ENCODE measurements at regions not wholly inside any gene's neighbourhood (a gene's known extent, or its start where the extent isn't known, plus 50 kb on each side); places are given as distances from the start of the nearest gene placed in this dataset.
"Not testable (repeated sequence)": the region's sequence is repeated elsewhere in the genome, so short reads cannot be mapped to it uniquely, and the experiment has no call there.

DNA sequence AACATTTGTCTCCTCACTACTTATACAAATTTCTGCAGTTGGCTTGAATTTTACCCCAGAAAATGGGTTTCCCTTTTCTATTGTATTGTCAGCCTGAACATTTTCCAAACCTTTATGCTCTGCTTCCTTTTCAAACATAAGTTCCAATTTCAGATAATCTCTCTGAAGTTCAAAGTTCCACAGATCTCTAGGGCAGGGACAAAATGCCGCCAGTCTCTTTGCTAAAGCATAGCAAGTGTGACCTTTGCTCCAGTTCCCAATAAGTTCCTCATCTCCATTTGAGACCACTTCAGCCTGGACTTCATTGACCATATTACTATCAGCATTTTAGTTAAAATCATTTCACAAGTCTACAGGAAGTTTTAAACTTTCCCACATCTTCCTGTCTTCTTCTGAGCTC is 571.1 kb upstream of the NRSN1 start:
- not testable (repeated sequence) for H3K27me3 Mint-ChIP-seq (ENCODE audit: low read depth); H3K9me3 Mint-ChIP-seq; H3K4me1 Mint-ChIP-seq (ENCODE audit: low read depth); H3K27ac Mint-ChIP-seq; H3K36me3 Mint-ChIP-seq (ENCODE audit: low read depth); H3K4me3 Mint-ChIP-seq; DNase-seq (ENCODE audit: low spot score)

DNA sequence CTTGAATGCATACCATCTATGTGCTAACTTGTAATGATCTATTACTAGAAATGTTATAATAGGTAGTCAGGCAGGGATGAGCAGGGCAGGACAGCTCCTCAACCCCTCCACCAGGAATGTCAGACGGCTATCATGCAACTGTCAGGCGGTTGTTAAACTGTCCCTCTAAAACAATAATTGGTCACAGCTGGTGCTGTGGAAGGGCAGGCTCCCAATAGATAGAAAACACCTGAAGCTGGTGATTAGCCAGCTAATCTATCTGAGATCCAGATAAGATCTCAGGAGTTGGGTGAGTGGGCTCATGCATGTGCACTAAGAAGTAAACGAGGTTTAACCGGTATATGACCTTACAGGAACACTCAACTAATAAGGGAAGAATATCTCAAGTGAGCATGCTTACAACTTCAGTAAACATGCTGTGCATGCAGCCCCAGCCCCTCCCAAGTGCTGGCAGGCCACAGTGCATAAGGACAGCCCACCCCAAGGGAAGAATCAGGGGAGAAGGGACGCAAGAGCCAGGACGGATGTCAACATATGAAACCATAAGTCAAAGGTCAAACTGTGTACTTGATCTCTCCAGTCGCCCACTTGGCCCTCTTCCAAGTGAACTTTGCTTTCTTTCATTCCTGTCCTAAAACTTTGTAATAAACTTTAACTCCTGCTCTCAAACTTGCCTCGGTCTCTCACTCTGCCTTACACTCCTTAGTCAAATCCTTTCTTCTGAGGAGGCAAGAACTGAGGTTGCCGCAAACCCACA is 566.2 kb upstream of the NRSN1 start:
- Mint-ChIP-seq H3K4me1 (ENCODE audit: low read depth) (no peaks in the 10 kb centered on the region), H3K27ac (no peak overlapping the region), H3K9me3 (peaks cover 15% of the 10 kb centered on the region), H3K36me3 (ENCODE audit: low read depth) (no peaks in the 10 kb centered on the region), H3K27me3 (ENCODE audit: low read depth) (no peaks in the 10 kb centered on the region), H3K4me3 (no peak overlapping the region)
- no peak for DNase-seq (ENCODE audit: low spot score)

DNA sequence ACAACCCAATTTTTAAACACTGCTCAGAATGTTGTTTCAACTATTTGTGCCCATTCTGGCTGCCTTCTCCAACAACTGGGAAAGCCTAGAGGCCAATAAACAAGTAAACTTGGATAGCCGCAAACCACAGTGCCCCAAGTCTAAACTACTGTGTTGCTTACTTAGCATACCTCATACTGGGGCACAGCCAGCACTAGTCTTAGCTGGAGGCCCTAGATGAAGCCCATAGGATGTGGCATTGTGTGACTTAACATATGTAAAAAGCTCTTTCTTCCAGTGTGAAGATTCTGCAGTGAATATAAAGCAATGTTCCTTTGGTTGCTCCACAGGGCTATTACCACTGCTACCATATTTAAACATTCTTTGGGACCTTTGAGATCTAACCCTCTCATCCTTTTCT is 564.3 kb upstream of the NRSN1 start:
- DNase-seq (ENCODE audit: low spot score), result no peak
- Mint-ChIP-seq H3K4me1 (ENCODE audit: low read depth) (no peaks in the 10 kb centered on the region), H3K27me3 (ENCODE audit: low read depth) (no peaks in the 10 kb centered on the region), H3K36me3 (ENCODE audit: low read depth) (no peaks in the 10 kb centered on the region), H3K4me3 (no peak overlapping the region), H3K9me3 (peaks cover 11% of the 10 kb centered on the region), H3K27ac (no peak overlapping the region)

DNA sequence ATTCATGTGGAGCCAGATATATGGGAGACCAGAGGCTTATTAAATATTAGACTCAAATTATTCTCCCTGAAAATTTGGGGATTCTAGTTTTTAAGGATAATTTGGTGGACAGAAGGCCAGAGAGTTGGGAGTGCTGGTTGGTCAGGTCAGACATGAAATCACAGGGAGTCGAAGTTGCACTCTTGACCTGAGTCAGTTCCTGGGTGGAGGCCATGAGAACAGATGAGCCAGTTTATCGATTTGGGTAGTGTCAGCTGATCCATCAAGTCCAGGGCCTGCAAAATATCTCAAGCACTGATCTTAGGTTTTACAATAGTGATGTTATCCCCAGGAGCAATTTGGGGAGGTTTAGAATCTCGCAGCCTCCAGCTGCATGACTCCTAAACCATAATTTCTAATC is 563.5 kb upstream of the NRSN1 start:
- Mint-ChIP-seq H3K4me3 (no peak overlapping the region), H3K9me3 (peaks cover 14% of the 10 kb centered on the region), H3K4me1 (ENCODE audit: low read depth) (no peaks in the 10 kb centered on the region), H3K27ac (no peak overlapping the region), H3K36me3 (ENCODE audit: low read depth) (no peaks in the 10 kb centered on the region), H3K27me3 (ENCODE audit: low read depth) (no peaks in the 10 kb centered on the region)
- DNase-seq (ENCODE audit: low spot score), result no peak

DNA sequence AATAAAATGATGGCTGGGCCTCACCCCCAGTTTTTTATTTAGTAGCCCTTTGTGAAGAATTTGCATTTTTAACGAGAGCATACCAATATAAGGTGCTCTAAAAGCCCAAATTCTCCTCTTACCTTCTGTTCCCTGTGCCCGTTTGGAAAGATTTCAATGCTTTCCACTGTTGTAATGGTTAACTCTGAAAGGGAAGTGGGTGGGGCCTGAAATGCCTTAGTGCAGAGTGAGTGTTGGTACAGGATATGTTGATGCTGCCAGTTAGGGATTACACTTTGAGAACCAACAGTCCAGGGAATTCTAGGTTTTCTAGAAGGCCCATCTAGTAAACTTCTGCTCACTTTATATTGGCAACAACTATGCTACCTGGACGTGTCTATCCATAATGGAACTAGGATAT is 562.7 kb upstream of the NRSN1 start:
- peaks cover 15% of the 10 kb centered on the region for H3K9me3 Mint-ChIP-seq
- DNase-seq (ENCODE audit: low spot score), result no peak
- no peaks in the 10 kb centered on the region for H3K27me3 Mint-ChIP-seq (ENCODE audit: low read depth)
- H3K4me1 Mint-ChIP-seq (ENCODE audit: low read depth), result no peaks in the 10 kb centered on the region
- H3K36me3 Mint-ChIP-seq (ENCODE audit: low read depth), result no peaks in the 10 kb centered on the region
- H3K4me3 Mint-ChIP-seq, result no peak overlapping the region
- no peak overlapping the region for H3K27ac Mint-ChIP-seq

DNA sequence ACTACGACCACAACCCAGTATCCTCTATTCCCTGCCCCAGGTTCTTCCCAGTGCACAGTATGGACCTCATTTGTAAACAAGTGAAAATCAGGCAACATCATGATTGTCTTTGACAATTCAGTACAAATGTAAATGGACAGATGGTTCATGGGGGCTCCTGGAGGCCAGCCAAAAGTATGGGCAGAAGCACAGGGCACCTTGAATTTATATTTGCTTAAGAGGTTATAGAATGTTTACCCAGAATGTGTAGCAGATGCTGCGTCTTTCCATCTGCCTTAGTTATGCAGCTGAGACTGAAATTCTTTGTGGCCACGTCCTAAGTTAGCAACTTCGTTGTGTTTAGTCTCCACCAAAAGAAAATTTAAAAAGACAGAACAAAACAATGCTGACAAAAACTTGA is 559.6 kb upstream of the NRSN1 start:
- DNase-seq (ENCODE audit: low spot score), result no peak
- Mint-ChIP-seq H3K4me3 (no peak overlapping the region), H3K4me1 (ENCODE audit: low read depth) (no peaks in the 10 kb centered on the region), H3K9me3 (peaks cover 15% of the 10 kb centered on the region), H3K36me3 (ENCODE audit: low read depth) (no peaks in the 10 kb centered on the region), H3K27me3 (ENCODE audit: low read depth) (no peaks in the 10 kb centered on the region), H3K27ac (no peak overlapping the region)

DNA sequence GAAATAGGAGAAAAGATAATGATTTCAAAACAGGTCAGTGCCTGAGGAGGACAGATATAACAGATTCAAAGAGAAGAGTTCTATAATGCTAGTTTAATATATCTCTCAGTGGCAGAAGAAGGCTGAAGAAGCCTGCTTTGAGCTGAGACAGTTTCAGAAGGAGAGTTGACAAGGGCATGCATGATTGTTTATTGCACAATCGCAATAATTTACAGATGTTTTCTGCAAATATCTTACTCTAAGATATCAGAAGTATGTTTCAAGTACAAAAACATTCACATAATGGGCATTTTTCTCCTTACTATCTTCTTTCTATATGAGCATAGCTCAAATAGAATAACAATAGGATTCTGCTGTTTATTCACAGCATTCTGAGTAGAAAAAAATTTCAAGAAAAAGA is 557.7 kb upstream of the NRSN1 start:
- no peak overlapping the region for H3K27ac Mint-ChIP-seq
- DNase-seq (ENCODE audit: low spot score), result no peak
- H3K9me3 Mint-ChIP-seq, result peaks cover 4% of the 10 kb centered on the region
- no peaks in the 10 kb centered on the region for H3K36me3 Mint-ChIP-seq (ENCODE audit: low read depth)
- no peaks in the 10 kb centered on the region for H3K4me1 Mint-ChIP-seq (ENCODE audit: low read depth)
- no peak overlapping the region for H3K4me3 Mint-ChIP-seq
- no peaks in the 10 kb centered on the region for H3K27me3 Mint-ChIP-seq (ENCODE audit: low read depth)

DNA sequence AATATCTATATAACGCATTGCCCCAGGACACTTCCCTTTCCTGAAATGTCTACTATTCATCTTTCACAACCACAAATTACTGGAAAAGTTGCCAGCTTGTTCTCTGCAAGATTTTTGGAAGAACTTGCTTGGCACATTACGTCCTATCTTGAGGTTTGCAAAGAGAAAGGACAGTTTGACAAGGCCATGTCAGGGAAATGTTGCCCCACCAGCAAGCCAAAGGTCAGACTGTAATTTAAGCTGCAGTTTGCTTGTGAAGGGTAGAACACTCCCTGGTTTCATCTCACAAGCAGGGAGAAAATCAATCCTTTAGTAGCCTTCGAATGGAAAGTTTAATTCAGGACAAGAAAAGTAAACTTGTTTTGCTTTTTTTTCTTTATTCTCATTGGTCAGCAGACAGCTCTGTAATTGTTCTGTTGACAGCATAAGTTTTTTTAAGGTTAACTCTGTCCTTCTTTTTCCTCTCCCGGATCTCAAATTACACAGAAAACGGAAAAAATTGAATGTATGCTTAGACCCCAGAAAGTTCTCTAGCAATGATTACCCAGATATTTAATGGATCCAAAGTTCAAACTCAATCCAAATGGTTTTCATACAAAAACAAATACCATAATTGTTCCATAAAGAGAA is 541.8 kb upstream of the NRSN1 start:
- no peaks in the 10 kb centered on the region for H3K4me1 Mint-ChIP-seq (ENCODE audit: low read depth)
- no peak overlapping the region for H3K27ac Mint-ChIP-seq
- no peaks in the 10 kb centered on the region for H3K27me3 Mint-ChIP-seq (ENCODE audit: low read depth)
- H3K36me3 Mint-ChIP-seq (ENCODE audit: low read depth), result no peaks in the 10 kb centered on the region
- no peak for DNase-seq (ENCODE audit: low spot score)
- no peaks in the 10 kb centered on the region for H3K9me3 Mint-ChIP-seq
- H3K4me3 Mint-ChIP-seq, result no peak overlapping the region

DNA sequence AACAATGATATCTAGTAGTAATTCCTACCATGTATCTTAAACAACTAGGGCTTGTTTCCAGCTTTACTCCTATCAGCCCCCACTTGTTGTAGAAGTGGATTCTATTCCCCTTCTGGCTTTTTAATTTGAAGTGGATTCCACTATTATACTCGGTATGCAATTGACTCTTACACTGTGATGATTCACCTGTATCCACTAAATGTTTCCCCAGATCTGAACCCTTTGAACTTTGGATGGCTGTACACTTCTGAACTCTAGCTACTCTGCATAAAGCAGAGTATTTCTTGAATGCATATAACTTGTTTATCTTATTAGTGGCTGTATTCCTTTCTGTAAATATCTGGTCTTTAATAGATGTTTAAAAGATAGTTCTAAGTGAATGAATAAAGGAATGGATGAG is 538.4 kb upstream of the NRSN1 start:
- H3K9me3 Mint-ChIP-seq, result no peaks in the 10 kb centered on the region
- H3K4me3 Mint-ChIP-seq, result no peak overlapping the region
- H3K36me3 Mint-ChIP-seq (ENCODE audit: low read depth), result no peaks in the 10 kb centered on the region
- H3K27me3 Mint-ChIP-seq (ENCODE audit: low read depth), result no peaks in the 10 kb centered on the region
- H3K27ac Mint-ChIP-seq, result no peak overlapping the region
- DNase-seq (ENCODE audit: low spot score), result no peak
- no peaks in the 10 kb centered on the region for H3K4me1 Mint-ChIP-seq (ENCODE audit: low read depth)

DNA sequence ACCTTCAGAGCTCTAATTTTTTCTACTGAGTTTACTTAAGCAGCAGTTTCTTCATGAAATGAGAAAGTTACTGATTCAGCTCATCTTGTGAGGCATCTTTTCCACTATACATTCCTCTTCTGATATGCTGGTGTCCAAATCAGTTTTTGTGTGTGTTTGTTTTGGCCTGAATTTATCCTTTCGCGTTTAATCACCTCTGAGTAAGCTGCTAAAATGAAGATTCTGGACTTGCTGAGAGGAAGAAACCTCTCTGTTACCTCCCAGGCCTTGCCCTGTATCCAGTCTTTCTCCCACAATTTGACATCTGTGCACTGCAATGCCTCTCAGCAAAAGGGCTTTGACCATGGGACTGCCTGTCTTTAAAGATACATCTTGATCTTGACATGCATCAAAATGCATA is 536.2 kb upstream of the NRSN1 start:
- Mint-ChIP-seq H3K36me3 (ENCODE audit: low read depth) (no peaks in the 10 kb centered on the region), H3K27me3 (ENCODE audit: low read depth) (no peaks in the 10 kb centered on the region), H3K4me3 (no peak overlapping the region), H3K27ac (no peak overlapping the region), H3K4me1 (ENCODE audit: low read depth) (no peaks in the 10 kb centered on the region), H3K9me3 (peaks cover 4% of the 10 kb centered on the region)
- DNase-seq (ENCODE audit: low spot score), result no peak

DNA sequence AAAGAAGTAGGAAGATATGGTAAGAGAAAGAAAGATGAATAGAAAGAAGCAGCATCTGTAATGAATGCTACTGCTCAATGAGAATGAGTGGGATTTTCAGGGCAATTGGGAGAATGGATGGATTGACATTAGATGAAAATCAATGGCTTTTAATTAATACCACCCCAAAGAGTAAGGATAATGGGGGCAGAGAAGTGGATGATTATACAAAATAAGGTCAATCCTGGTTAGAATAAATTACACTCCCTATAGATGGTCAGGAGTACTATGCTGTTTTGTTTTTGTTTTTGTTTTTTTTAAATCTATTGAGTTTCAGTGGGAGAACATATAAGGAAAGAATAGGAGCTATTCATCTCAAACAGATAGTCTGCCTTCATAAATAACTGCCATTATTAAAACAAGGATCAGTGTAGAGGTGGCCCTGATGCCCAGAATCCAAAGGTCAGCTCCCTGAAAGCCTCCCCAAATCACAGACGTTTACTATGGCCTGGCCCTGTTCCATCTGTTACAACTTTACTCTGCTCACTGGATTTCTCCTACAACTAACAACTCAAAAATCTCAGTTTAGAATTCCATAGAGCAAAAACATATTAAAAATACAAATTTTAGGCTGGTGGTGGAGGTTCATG is 535.4 kb upstream of the NRSN1 start:
- no peak overlapping the region for H3K27ac Mint-ChIP-seq
- H3K9me3 Mint-ChIP-seq, result peaks cover 8% of the 10 kb centered on the region
- H3K4me1 Mint-ChIP-seq (ENCODE audit: low read depth), result no peaks in the 10 kb centered on the region
- H3K27me3 Mint-ChIP-seq (ENCODE audit: low read depth), result no peaks in the 10 kb centered on the region
- H3K36me3 Mint-ChIP-seq (ENCODE audit: low read depth), result no peaks in the 10 kb centered on the region
- no peak overlapping the region for H3K4me3 Mint-ChIP-seq
- DNase-seq (ENCODE audit: low spot score), result no peak

DNA sequence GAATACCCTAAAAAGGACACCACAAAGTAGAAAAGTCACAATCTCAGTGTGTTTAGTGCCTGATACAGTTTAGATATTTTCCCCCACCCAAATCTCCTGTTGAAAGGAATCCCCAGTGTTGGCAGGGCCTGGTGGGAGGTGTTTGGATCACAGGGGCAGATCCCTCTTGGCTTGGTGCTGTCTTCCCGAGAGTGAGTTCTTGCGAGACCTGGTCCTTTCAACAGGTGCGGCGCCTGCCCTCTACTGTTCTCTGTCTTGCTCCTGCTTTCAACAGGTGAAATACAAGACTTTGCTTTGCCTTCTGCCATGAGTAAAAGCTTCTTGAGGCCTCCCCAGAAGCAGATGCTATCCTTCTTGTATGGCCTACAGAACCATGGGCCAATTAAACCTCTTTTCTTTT is 534.3 kb upstream of the NRSN1 start:
- Mint-ChIP-seq H3K27me3 (ENCODE audit: low read depth) (no peaks in the 10 kb centered on the region), H3K36me3 (ENCODE audit: low read depth) (no peaks in the 10 kb centered on the region), H3K4me3 (no peak overlapping the region), H3K4me1 (ENCODE audit: low read depth) (no peaks in the 10 kb centered on the region), H3K9me3 (peaks cover 8% of the 10 kb centered on the region), H3K27ac (no peak overlapping the region)
- DNase-seq (ENCODE audit: low spot score), result no peak

DNA sequence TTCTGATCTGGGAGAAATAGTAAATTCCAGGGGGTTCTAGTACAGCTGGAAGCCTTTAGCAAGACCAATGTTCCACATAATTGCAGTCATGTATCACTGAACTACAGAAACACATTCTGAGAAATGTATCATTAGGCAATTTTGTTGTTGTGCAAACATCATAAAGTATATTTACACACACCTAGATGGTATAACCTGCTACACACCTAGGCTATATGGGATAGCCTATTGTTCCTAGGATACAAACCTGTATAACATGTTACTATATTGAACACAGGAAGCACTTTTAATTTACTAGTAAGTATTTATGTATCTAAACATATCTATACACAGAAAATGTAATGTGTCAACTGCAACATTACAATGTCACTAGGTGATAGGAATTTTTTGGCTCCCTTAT is 525.9 kb upstream of the NRSN1 start:
- Mint-ChIP-seq H3K4me1 (ENCODE audit: low read depth) (no peaks in the 10 kb centered on the region), H3K36me3 (ENCODE audit: low read depth) (no peaks in the 10 kb centered on the region), H3K27me3 (ENCODE audit: low read depth) (no peaks in the 10 kb centered on the region), H3K9me3 (peaks cover 20% of the 10 kb centered on the region), H3K27ac (no peak overlapping the region), H3K4me3 (no peak overlapping the region)
- DNase-seq (ENCODE audit: low spot score), result no peak

DNA sequence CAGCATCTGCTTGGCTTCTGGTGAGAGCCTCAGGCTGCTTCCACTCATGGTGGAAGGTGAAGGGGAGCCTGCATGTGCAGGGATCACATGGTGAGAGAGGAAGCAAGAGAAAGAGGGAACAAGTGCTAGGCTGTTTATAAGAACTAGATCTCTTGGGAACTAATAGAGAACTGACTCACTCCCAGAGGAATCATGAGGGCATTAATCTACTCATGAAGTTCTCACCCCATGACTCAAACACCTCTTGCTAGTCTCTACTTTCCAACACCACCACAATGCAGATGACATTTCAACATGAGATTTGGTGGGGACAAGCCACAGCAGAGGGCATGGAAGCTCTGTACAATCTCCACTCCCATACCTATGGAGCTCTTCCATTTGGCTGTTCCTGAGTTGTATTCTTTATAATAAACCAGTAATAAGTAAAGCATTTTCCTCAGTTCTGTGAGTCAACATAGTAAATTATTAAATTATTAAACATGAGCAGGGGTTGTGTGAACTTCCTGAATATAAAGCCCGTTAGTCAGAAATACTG is 524.1 kb upstream of the NRSN1 start:
- Mint-ChIP-seq H3K4me3 (no peak overlapping the region), H3K27me3 (ENCODE audit: low read depth) (no peaks in the 10 kb centered on the region), H3K36me3 (ENCODE audit: low read depth) (no peaks in the 10 kb centered on the region), H3K4me1 (ENCODE audit: low read depth) (no peaks in the 10 kb centered on the region), H3K9me3 (peaks cover 16% of the 10 kb centered on the region), H3K27ac (no peak overlapping the region)
- no peak for DNase-seq (ENCODE audit: low spot score)

Measured in T-helper 2 cell treated with Interferon-gamma antibody and Interleukin-4, amounts not matched to agents 5 μg/mL and 100 μg/mL, for 36 hours (primary cell).